HepG2 (cell line): ENCODE measurements at regions not wholly inside any gene's neighbourhood (a gene's known extent, or its start where the extent isn't known, plus 50 kb on each side); places are given as distances from the start of the nearest gene placed in this dataset.

Experiments used
- ATAC-seq: fragments of 200-7000 bp; cut with Tn5 transposase; 3 replicates; pipeline ENCODE4 v1.9.1; 2020; ENCODE audit warnings: mild to moderate bottlenecking, moderate library complexity
- BruUV-seq: library from RNA; stranded (reverse); fragments of 400-500 nt; replicated peaks from 2 replicates; lab custom pipeline; 2021; lab: Mats Ljungman, UMichigan
- CTCF ChIA-PET: fragments of 300-600 bp; formaldehyde crosslinking; extraction: SDS; loops from one replicate; lab custom pipeline; 2021; ENCODE audit warnings: low total read pairs, inconsistent platforms, low intra/inter-chr PET ratio; lab: Yijun Ruan, JAX
- POLR2A ChIA-PET: fragments of 350-600 bp; sonication (Branson Sonifier 250); formaldehyde crosslinking; loops from one replicate; lab custom pipeline; 2020; ENCODE audit warnings: antibody characterized with exemption, inconsistent platforms; lab: Yijun Ruan, JAX
- DNase-seq: peaks from one replicate; pipeline ENCODE4 v3.0.0-alpha.2; 2015; ENCODE audit warnings: low spot score
- FAIRE-seq: peaks from 3 replicates; lab custom pipeline; 2011; peaks lifted over from hg19 to GRCh38; lab: Jason Lieb, UNC
- H2AFZ ChIP-seq: one replicate; pipeline ENCODE4 v1.6.1; 2011; ENCODE audit warnings: low read length, inconsistent platforms
- H3K27ac ChIP-seq: fragments of 300-600 bp; 3 replicates; pipeline ENCODE4 v1.8.0; 2011; ENCODE audit warnings: mixed run types, mild to moderate bottlenecking, mixed read lengths, low read length, inconsistent platforms; ENCODE audit not compliant: insufficient read depth; ENCODE audit errors: extremely low read length
- H3K27me3 ChIP-seq, 2 experiments: fragments of 200-600 bp in 1 of 2; 2 replicates in 1 of 2; 3 replicates in 1 of 2; pipeline versions ENCODE4 v1.6.0 to v1.8.0; 2011; ENCODE audit warnings: low read length in 2 of 2, mild to moderate bottlenecking in 2 of 2, moderate library complexity in 2 of 2, inconsistent platforms in 1 of 2; ENCODE audit not compliant: insufficient read depth in 2 of 2, control insufficient read depth in 1 of 2
- H3K36me3 ChIP-seq, 2 experiments: fragments of 200-600 bp in 1 of 2; replicated peaks in 1 of 2; 2 replicates in 1 of 2; 3 replicates in 1 of 2; pipeline versions ENCODE4 v1.5.1 to v1.8.0; 2011; ENCODE audit warnings: low read length in 2 of 2, inconsistent platforms in 1 of 2; ENCODE audit not compliant: insufficient read depth in 2 of 2, control insufficient read depth in 1 of 2
- H3K4me1 ChIP-seq: 2 replicates; pipeline ENCODE4 v1.5.1; 2012; ENCODE audit warnings: low read length, inconsistent platforms; ENCODE audit not compliant: insufficient read depth
- H3K4me2 ChIP-seq: 2 replicates; pipeline ENCODE4 v1.6.0; 2011; ENCODE audit warnings: low read depth, low read length, inconsistent platforms
- H3K4me3 ChIP-seq, 3 experiments: fragments of 200-600 bp in 1 of 3; sonication (generic), shearing (Covaris generic) in 1 of 3; replicated peaks in 1 of 3; 2 replicates each; pipeline ENCODE4 v1.5.1; 2011 to 2016; ENCODE audit warnings: low read length in 3 of 3, inconsistent platforms in 2 of 3, low read depth in 2 of 3, mild to moderate bottlenecking in 2 of 3, control low read depth in 1 of 3, mixed read lengths in 1 of 3; ENCODE audit not compliant: insufficient read depth in 1 of 3
- H3K79me2 ChIP-seq: one replicate; pipeline ENCODE4 v1.6.1; 2011; ENCODE audit warnings: low read length, inconsistent platforms; ENCODE audit not compliant: insufficient read depth
- H3K9ac ChIP-seq: 2 replicates; pipeline ENCODE4 v1.6.0; 2011; ENCODE audit warnings: mild to moderate bottlenecking, low read depth, low read length, inconsistent platforms; ENCODE audit not compliant: insufficient read depth
- H3K9me3 ChIP-seq: 2 replicates; pipeline ENCODE4 v1.5.1; 2012; ENCODE audit warnings: mild to moderate bottlenecking, low read length
- H4K20me1 ChIP-seq: 2 replicates; pipeline ENCODE4 v1.6.0; 2011; ENCODE audit warnings: inconsistent platforms, mild to moderate bottlenecking, low read length, moderate library complexity; ENCODE audit not compliant: insufficient read depth
- BORCS8-MEF2B ChIP-seq: sonication (generic); formaldehyde crosslinking; IDR thresholded peaks from 2 replicates; pipeline ENCODE4 v1.8.0; 2022; ENCODE audit warnings: mild to moderate bottlenecking, missing genetic modification reagents
- GPN1 ChIP-seq: sonication (generic); formaldehyde crosslinking; IDR thresholded peaks from 2 replicates; pipeline ENCODE4 v1.5.1; 2020; ENCODE audit warnings: missing genetic modification reagents, borderline replicate concordance
- MTF2 ChIP-seq: sonication (generic); formaldehyde crosslinking; IDR thresholded peaks from 2 replicates; pipeline ENCODE4 v1.5.0; 2020; ENCODE audit warnings: missing genetic modification reagents, borderline replicate concordance
- SMYD3 ChIP-seq: sonication (generic); formaldehyde crosslinking; IDR thresholded peaks from 2 replicates; pipeline ENCODE4 v1.8.1; 2023; ENCODE audit warnings: mild to moderate bottlenecking, missing genetic modification reagents
- WGBS: methylation state at CpG from one replicate; pipeline ENCODE4 v1.1.6; 2017; ENCODE audit warnings: low lambda C conversion rate; 5-methylcytosine and 5-hydroxymethylcytosine counted together
- in situ Hi-C: cut with HindIII; loops from 2 replicates; pipeline ENCODE4 v1.10.0; 2017; ENCODE audit warnings: low pct_unique_long_range_greater_than_20kb; ENCODE audit not compliant: extremely low pct_ligation_motif_present
- intact Hi-C: fragments of 100-400 bp; cut with micrococcal nuclease; formaldehyde crosslinking; loops from one replicate; pipeline ENCODE4 v1.10.0; 2022; ENCODE audit not compliant: unreplicated experiment
- TF ChIP-seq, protein P1 (sequence below): sonication (generic); formaldehyde crosslinking; IDR thresholded peaks from 2 replicates; pipeline ENCODE4 v1.4.0; 2020; ENCODE audit warnings: mild to moderate bottlenecking, missing genetic modification reagents

DNA sequence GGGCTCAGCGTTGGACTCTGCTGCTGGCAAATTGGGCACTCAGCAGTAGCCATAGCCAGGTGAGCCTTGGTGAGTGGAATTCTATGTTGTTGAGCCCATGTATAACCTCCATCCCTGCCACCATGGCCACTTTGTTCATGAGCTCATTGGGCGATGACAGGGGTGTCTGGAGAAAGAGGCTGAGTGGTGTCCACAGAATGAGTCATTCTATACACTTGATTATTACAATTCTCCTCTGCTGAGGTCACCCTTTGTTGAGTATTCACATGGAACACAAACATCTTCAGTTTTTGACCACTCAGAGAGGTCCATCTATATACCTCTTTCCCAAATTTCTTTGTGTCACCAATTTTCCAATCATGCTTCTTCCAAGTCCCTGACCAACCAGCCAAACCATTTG lies 1341.7 kb downstream of the PCDH7 start:
- in situ Hi-C loops (no loop called here), intact Hi-C loops (no loop called here)
- FAIRE-seq (no peak), DNase-seq (no peak), ATAC-seq (no peak)
- H4K20me1 ChIP-seq: no peaks in the 10 kb centered on the region
- H3K9me3 ChIP-seq: peaks cover 57% of the 10 kb centered on the region
- H3K4me3 ChIP-seq: no peak overlapping the region
- ChIA-PET CTCF (no interaction called here), POLR2A (no interaction called here)
- H3K4me2 ChIP-seq: no peak overlapping the region
- no TSS peak for BruUV-seq
- no peak overlapping the region for H3K27ac ChIP-seq
- no peak overlapping the region for H3K9ac ChIP-seq
- H3K79me2 ChIP-seq: no peaks in the 10 kb centered on the region
- H3K36me3 ChIP-seq: no peaks in the 10 kb centered on the region
- H3K27me3 ChIP-seq: no peaks in the 10 kb centered on the region
- no peak overlapping the region for H2AFZ ChIP-seq
- WGBS: 6% methylated on average over 2 of the region's 2 CpGs
- no peak for TF ChIP-seq MTF2 (CRISPR knock-in tag)
- TF ChIP-seq SMYD3 (CRISPR knock-in tag): no peak
- no peak for TF ChIP-seq GPN1
- no peak for TF ChIP-seq BORCS8-MEF2B (CRISPR knock-in tag)
- TF ChIP-seq, protein P1, sequence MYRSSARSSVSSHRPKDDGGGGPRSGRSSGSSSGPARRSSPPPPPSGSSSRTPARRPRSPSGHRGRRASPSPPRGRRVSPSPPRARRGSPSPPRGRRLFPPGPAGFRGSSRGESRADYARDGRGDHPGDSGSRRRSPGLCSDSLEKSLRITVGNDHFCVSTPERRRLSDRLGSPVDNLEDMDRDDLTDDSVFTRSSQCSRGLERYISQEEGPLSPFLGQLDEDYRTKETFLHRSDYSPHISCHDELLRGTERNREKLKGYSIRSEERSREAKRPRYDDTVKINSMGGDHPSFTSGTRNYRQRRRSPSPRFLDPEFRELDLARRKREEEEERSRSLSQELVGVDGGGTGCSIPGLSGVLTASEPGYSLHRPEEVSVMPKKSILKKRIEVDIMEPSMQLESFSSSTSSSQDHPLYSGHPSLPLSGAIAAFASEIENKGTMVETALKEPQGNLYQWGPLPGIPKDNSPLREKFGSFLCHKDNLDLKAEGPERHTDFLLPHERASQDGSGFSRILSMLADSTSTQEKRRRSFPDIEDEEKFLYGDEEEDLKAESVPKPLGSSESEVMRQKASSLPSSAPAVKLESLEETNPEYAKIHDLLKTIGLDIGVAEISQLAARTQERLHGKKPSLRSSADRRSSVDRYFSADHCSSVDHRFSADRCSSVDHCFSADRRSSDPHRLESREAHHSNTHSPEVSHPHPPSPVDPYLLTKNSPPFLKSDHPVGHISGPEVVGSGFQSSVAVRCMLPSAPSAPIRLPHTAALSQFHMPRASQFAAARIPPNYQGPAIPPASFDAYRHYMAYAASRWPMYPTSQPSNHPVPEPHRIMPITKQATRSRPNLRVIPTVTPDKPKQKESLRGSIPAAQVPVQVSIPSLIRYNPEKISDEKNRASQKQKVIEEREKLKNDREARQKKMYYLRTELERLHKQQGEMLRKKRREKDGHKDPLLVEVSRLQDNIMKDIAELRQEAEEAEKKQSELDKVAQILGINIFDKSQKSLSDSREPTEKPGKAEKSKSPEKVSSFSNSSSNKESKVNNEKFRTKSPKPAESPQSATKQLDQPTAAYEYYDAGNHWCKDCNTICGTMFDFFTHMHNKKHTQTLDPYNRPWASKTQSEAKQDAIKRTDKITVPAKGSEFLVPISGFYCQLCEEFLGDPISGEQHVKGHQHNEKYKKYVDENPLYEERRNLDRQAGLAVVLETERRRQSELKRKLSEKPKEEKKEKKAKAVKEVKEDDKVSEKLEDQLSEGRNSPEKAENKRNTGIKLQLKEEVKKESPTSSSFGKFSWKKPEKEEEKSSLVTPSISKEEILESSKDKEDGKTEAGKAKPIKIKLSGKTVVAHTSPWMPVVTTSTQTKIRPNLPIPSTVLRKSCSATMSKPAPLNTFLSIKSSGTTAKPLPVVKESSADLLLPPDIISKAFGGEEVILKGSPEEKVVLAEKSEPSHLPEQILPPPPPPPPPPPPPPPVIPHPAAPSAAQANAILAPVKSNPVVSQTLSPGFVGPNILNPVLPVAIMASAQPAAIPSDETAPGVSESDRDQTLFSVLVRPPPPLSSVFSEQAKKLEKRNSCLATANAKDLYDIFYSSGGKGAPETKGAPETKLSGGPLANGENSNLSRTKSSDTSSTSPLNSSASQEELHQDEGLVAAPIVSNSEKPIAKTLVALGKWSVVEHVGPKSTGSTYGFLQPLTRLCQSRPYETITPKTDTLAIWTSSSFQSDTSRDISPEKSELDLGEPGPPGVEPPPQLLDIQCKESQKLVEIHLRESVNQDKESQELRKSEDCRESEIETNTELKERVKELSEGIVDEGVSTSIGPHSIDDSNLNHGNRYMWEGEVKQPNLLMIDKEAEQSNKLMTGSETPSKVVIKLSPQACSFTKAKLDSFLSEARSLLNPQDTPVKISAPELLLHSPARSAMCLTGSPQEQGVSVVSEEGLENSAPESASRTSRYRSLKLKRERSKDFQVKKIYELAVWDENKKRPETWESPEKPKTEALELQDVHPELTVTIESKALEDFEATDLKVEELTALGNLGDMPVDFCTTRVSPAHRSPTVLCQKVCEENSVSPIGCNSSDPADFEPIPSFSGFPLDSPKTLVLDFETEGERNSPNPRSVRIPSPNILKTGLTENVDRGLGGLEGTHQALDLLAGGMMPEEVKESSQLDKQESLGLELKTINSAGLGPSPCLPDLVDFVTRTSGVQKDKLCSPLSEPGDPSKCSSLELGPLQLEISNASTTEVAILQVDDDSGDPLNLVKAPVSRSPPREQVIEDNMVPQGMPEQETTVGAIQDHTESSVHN (CRISPR knock-in tag): no peak
- no peaks in the 10 kb centered on the region for H3K4me1 ChIP-seq
